Stomach smooth muscle (tissue), 2 donors: ENCODE measurements at regions not wholly inside any gene's neighbourhood (a gene's known extent, or its start where the extent isn't known, plus 50 kb on each side); places are given as distances from the start of the nearest gene placed in this dataset.

Experiments used
- H3K27ac ChIP-seq: one replicate; pipeline ENCODE4 v1.7.0; 2013; ENCODE audit warnings: mild to moderate bottlenecking, low read length, inconsistent platforms
- H3K27me3 ChIP-seq, 2 donors: one replicate each; pipeline ENCODE4 v1.7.0; 2013; ENCODE audit warnings: low read length in 2 of 2; ENCODE audit not compliant: insufficient read depth in 2 of 2, control insufficient read depth in 1 of 2
- H3K36me3 ChIP-seq, 2 donors: one replicate each; pipeline ENCODE4 v1.7.0; 2013; ENCODE audit warnings: low read length in 2 of 2; ENCODE audit not compliant: control insufficient read depth in 2 of 2, insufficient read depth in 2 of 2
- H3K4me1 ChIP-seq: one replicate; pipeline ENCODE4 v1.7.0; 2013; ENCODE audit warnings: low read length; ENCODE audit not compliant: control insufficient read depth, insufficient read depth
- H3K4me3 ChIP-seq, 2 donors: one replicate each; pipeline ENCODE4 v1.7.0; 2013; ENCODE audit warnings: low read length in 2 of 2
- H3K9ac ChIP-seq, 2 donors: one replicate each; pipeline ENCODE4 v1.7.0; 2013; ENCODE audit warnings: low read length in 2 of 2, mild to moderate bottlenecking in 1 of 2
- H3K9me3 ChIP-seq, 2 donors: one replicate each; pipeline ENCODE4 v1.7.0; 2013; ENCODE audit warnings: low read length in 2 of 2; ENCODE audit not compliant: control insufficient read depth in 2 of 2
- donor health status: healthy.
- donor health status: Pancreatic carcinoma.

DNA sequence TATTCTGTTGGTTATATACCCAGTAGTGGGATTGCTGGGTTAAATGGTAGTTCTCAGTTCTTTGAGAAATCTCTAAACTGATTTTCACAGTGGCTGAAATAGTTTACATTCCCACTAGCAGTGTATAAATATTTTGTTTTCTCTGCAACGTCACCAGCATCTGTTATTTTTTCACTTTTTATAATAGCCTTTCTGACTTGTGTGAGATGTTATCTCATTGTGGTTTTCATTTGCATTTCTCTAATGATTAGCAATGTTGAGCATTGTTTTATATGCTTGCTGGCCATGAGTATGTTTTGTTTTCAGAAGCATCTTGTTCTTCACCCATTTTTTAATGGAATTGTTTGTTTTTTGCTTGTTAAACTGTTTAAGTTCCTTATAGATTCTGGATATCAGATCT, 612.7 kb upstream of the SGO1 start:
- Histone ChIP-seq H3K27me3 (no peaks in the 10 kb centered on the region), H3K9me3 (no peaks in the 10 kb centered on the region), H3K4me3 (no peak overlapping the region), H3K36me3 (no peaks in the 10 kb centered on the region), H3K27ac (no peak overlapping the region), H3K9ac (no peak overlapping the region), H3K4me1 (no peaks in the 10 kb centered on the region)

DNA sequence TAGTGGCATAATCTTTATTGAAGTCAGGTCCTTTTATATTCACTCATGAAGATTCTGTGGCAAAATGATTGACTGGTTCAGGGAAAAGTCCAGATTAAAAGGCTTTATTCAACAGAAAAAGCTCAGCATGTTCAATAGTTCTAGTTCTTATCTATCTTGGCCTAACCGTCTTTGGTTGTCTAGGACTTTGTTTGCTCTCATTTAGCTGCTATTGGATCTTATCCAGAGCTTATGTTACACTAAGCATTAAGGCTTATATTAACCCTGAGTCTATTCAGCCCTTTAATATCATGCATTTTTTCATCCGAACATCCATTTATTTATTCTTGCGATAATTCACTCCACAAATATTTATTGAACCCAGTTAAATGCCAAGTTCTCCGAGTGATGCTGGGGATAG, 601.0 kb upstream of the SGO1 start:
- H3K27ac ChIP-seq, result no peak overlapping the region
- H3K27me3 ChIP-seq, result no peaks in the 10 kb centered on the region
- H3K4me1 ChIP-seq, result no peaks in the 10 kb centered on the region
- no peak overlapping the region for H3K4me3 ChIP-seq
- no peaks in the 10 kb centered on the region for H3K36me3 ChIP-seq
- no peaks in the 10 kb centered on the region for H3K9me3 ChIP-seq
- H3K9ac ChIP-seq, result no peak overlapping the region

DNA sequence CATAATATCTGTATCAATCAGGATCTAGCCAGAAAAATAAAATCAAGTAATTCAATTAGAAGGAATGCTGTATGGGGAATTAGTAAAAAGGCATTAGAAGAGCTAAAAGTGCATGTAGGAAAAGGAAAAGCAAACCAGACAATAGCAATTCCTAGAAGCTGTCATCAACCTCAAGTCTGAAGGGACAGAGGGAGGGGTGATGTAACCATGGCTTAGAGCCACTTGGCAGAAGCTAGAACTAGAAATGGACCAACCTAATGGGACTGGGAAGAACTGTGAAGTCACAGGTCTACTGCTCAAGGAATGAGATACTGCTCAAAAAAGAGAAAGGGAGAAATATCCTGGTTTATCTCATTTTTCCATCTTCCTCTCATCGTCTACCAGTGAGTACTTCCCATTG, 590.7 kb upstream of the SGO1 start:
- H3K4me1 ChIP-seq, result no peaks in the 10 kb centered on the region
- H3K27ac ChIP-seq, result no peak overlapping the region
- no peak overlapping the region for H3K4me3 ChIP-seq
- H3K27me3 ChIP-seq, result no peaks in the 10 kb centered on the region
- no peaks in the 10 kb centered on the region for H3K36me3 ChIP-seq
- no peak overlapping the region for H3K9ac ChIP-seq
- peaks cover 4 to 7% of the 10 kb centered on the region in 2 donors for H3K9me3 ChIP-seq

GRCh38 chr3:20776286-20776685, 590.3 kb upstream of the SGO1 start:
- H3K4me1 ChIP-seq, result no peaks in the 10 kb centered on the region
- peaks cover 4 to 7% of the 10 kb centered on the region in 2 donors for H3K9me3 ChIP-seq
- H3K36me3 ChIP-seq, result no peaks in the 10 kb centered on the region
- no peak overlapping the region for H3K9ac ChIP-seq
- no peaks in the 10 kb centered on the region for H3K27me3 ChIP-seq
- no peak overlapping the region for H3K4me3 ChIP-seq
- no peak overlapping the region for H3K27ac ChIP-seq

DNA sequence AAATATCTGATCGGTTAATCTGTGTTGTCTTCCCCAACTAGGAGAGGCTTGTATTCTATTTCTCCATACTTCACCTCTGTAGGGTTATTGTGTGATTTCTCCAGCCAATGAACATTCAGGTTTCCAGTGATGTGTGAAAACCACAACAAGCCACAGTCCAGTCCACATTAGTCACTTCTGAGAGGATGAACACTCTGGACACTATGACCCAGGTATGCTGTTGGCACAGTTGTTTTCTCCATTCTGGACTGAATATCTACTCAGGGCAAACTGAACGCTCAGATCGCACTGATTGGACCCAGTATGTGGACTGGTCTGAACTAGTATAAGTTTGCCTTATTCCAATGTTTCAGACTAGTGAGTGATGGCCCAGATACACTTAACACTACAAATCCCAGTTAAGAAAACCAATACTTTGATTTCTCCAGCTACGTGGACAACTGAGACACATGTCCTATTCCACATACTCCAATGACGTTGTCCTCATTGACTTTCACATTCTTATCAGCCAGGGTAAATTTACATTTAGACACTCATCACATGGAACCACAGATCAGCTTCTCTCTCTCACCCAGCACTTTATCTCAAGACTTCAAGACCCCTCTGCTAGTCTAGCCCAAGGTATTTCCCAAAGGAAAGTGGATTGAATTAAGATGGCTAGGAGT, 587.4 kb upstream of the SGO1 start:
- no peaks in the 10 kb centered on the region for H3K36me3 ChIP-seq
- no peaks in the 10 kb centered on the region for H3K4me1 ChIP-seq
- H3K4me3 ChIP-seq, result no peak overlapping the region
- H3K9ac ChIP-seq, result no peak overlapping the region
- H3K27me3 ChIP-seq, result no peaks in the 10 kb centered on the region
- no peak overlapping the region for H3K27ac ChIP-seq
- H3K9me3 ChIP-seq, result no peaks in the 10 kb centered on the region

- Histone ChIP-seq H3K4me1 (no peaks in the 10 kb centered on the region), H3K9me3 (no peaks in the 10 kb centered on the region), H3K4me3 (no peak overlapping the region), H3K27me3 (no peaks in the 10 kb centered on the region), H3K36me3 (no peaks in the 10 kb centered on the region), H3K27ac (no peak overlapping the region), H3K9ac (no peak overlapping the region)
Measured at GRCh38 chr3:20772869-20773268, 586.9 kb upstream of the SGO1 start.

- H3K36me3 ChIP-seq, result no peaks in the 10 kb centered on the region
- H3K9me3 ChIP-seq, result no peaks in the 10 kb centered on the region
- H3K27ac ChIP-seq, result no peak overlapping the region
- H3K4me3 ChIP-seq, result no peak overlapping the region
- no peaks in the 10 kb centered on the region for H3K4me1 ChIP-seq
- H3K9ac ChIP-seq, result no peak overlapping the region
- H3K27me3 ChIP-seq, result no peaks in the 10 kb centered on the region
Measured at GRCh38 chr3:20769430-20769829, 583.4 kb upstream of the SGO1 start.

DNA sequence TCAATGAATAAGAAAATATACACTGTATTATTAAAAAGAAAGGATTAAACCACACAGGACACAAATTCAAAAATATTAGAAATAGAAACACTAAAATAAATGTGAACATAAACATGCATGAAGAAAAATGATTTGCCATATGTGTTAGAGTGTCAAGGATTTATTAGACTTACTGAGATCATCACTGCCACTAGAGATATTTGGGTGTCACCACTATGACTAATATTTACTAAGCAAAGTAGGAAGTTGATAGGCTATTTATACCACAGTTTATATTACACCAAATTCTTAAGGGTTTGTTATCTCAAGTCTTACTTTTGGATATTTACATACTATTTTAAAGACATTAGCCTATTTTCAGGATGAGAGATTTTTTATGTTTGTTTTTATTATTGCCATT, 575.0 kb upstream of the SGO1 start:
- no peak overlapping the region for H3K9ac ChIP-seq
- H3K27ac ChIP-seq, result no peak overlapping the region
- H3K36me3 ChIP-seq, result no peaks in the 10 kb centered on the region
- H3K9me3 ChIP-seq, result no peaks in the 10 kb centered on the region
- H3K4me3 ChIP-seq, result no peak overlapping the region
- no peaks in the 10 kb centered on the region for H3K4me1 ChIP-seq
- H3K27me3 ChIP-seq, result no peaks in the 10 kb centered on the region

DNA sequence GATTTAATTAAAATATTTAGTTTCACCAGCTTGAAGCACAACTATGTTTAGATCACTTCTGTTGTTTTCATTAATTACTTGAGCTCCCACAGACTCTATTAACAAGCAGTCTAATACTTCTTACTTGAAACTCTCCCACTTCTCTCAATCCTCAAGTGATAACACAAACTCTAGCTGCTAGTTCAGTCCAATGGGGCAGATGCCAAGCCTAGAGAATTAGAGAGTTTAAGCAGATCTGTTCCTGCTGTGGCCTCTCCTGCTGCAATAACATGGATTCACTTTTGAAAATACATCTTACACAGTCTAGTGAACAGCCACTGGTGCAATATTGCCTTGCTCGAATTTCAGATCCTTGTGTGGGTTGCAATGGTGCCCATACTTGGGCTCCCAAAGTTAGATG, 566.4 kb upstream of the SGO1 start:
- no peaks in the 10 kb centered on the region for H3K27me3 ChIP-seq

DNA sequence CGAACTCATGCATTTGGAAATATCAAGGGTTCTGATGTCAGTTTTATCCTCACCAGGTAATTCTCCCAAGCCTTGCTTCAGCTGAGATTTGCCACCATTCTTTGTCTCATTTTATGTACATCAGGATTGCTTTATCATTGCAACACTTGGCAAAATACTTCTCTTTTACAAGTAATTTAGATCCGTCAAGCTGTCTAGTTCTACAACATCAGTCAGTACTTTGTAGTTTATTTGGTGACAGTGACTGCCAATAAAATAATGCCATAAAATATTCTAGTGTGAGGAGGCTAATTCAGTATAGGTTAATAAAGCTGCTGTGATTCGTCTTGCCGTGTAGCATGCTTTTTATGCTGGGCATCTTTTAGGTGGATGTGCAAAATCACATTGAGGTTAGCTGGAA, 565.3 kb upstream of the SGO1 start:
- Histone ChIP-seq H3K4me3 (no peak overlapping the region), H3K27ac (no peak overlapping the region), H3K9ac (no peak overlapping the region), H3K4me1 (no peaks in the 10 kb centered on the region), H3K36me3 (no peaks in the 10 kb centered on the region), H3K27me3 (no peaks in the 10 kb centered on the region), H3K9me3 (no peaks in the 10 kb centered on the region)

More for the DNA sequence above, 566.4 kb upstream of the SGO1 start:
- Histone ChIP-seq H3K36me3 (no peaks in the 10 kb centered on the region), H3K9ac (no peak overlapping the region), H3K4me3 (no peak overlapping the region), H3K4me1 (no peaks in the 10 kb centered on the region), H3K27ac (no peak overlapping the region), H3K9me3 (no peaks in the 10 kb centered on the region)

- H3K9ac ChIP-seq, result no peak overlapping the region
- no peak overlapping the region for H3K27ac ChIP-seq
- no peaks in the 10 kb centered on the region for H3K4me1 ChIP-seq
- no peaks in the 10 kb centered on the region for H3K36me3 ChIP-seq
- H3K27me3 ChIP-seq, result no peaks in the 10 kb centered on the region
- H3K4me3 ChIP-seq, result no peak overlapping the region
- no peaks in the 10 kb centered on the region for H3K9me3 ChIP-seq
Measured at GRCh38 chr3:20747741-20748140, 561.7 kb upstream of the SGO1 start.
